Brain microvascular endothelial cell (primary cell): ENCODE measurements at regions not wholly inside any gene's neighbourhood (a gene's known extent, or its start where the extent isn't known, plus 50 kb on each side); places are given as distances from the start of the nearest gene placed in this dataset.

Experiments used
- DNase-seq: peaks from one replicate; pipeline ENCODE4 v3.0.0-alpha.2; 2020
- H3K27ac ChIP-seq: fragments of 250-450 bp; sonication (Bioruptor Pico); 2 replicates; pipeline ENCODE4 v1.5.1; 2020; ENCODE audit warnings: mild to moderate bottlenecking, moderate library complexity
- H3K27me3 ChIP-seq: fragments of 250-450 bp; sonication (Bioruptor Pico); replicated peaks from 2 replicates; pipeline ENCODE4 v1.5.1; 2020; ENCODE audit warnings: mild to moderate bottlenecking
- H3K36me3 ChIP-seq: fragments of 250-450 bp; sonication (Bioruptor Pico); replicated peaks from 2 replicates; pipeline ENCODE4 v1.5.1; 2020; ENCODE audit warnings: mild to moderate bottlenecking
- H3K4me3 ChIP-seq: 2 replicates; pipeline ENCODE4 v1.5.1; 2011; ENCODE audit warnings: low read depth, mild to moderate bottlenecking, control low read depth, low read length, moderate library complexity
- in situ Hi-C: cut with HindIII; loops from 2 replicates; pipeline ENCODE4 v1.10.0; 2017; ENCODE audit warnings: low sequenced_read_pairs, low pct_ligation_motif_present
- TF ChIP-seq, protein P1 (sequence below): IDR thresholded peaks from 2 replicates; pipeline ENCODE4 v1.5.1; 2011; ENCODE audit warnings: low read depth, mild to moderate bottlenecking, moderate library complexity, low read length, control low read depth, inconsistent platforms; ENCODE audit errors: missing control alignments

DNA sequence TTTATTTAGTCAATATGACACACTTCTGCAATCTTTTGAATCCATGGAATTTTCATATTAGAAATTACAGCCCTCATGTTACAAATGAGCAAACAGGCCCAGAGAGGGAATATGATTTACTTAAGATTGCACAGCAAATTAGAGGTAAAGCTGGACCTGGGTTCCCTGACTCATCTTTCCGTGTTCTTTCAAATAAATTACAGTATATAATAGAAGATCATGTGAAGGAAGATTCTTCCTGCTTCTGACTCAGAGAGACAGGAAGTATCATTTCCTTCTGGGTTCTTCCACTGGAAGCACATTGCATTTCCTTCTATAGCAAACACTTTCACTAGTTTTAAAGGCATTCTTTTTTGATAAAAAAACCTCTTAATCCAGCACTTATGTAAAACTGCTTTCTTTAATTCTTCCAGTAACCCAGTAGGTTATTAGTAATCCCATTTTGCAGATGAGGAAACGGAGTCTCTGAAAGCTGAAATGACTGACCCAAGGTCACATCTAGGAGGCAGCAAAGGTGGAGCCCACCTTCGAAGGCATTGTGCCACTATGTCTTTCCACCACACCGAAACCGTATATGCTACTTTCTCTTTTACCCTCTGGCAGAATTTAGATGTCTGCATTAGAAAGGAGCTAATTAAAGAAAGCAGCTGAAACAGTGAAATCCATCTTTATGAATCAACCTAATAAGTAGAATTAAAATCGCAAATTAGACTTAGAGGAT lies 566.7 kb upstream of the KLF4 start:
- in situ Hi-C loops: no loop called here
- Histone ChIP-seq H3K27ac (peak overlapping the region; percentile 67), H3K4me3 (peak overlapping the region; percentile 18), H3K27me3 (no peaks in the 10 kb centered on the region), H3K36me3 (no peaks in the 10 kb centered on the region)
- TF ChIP-seq, protein P1, sequence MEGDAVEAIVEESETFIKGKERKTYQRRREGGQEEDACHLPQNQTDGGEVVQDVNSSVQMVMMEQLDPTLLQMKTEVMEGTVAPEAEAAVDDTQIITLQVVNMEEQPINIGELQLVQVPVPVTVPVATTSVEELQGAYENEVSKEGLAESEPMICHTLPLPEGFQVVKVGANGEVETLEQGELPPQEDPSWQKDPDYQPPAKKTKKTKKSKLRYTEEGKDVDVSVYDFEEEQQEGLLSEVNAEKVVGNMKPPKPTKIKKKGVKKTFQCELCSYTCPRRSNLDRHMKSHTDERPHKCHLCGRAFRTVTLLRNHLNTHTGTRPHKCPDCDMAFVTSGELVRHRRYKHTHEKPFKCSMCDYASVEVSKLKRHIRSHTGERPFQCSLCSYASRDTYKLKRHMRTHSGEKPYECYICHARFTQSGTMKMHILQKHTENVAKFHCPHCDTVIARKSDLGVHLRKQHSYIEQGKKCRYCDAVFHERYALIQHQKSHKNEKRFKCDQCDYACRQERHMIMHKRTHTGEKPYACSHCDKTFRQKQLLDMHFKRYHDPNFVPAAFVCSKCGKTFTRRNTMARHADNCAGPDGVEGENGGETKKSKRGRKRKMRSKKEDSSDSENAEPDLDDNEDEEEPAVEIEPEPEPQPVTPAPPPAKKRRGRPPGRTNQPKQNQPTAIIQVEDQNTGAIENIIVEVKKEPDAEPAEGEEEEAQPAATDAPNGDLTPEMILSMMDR: no peak
- no peak for DNase-seq

DNA sequence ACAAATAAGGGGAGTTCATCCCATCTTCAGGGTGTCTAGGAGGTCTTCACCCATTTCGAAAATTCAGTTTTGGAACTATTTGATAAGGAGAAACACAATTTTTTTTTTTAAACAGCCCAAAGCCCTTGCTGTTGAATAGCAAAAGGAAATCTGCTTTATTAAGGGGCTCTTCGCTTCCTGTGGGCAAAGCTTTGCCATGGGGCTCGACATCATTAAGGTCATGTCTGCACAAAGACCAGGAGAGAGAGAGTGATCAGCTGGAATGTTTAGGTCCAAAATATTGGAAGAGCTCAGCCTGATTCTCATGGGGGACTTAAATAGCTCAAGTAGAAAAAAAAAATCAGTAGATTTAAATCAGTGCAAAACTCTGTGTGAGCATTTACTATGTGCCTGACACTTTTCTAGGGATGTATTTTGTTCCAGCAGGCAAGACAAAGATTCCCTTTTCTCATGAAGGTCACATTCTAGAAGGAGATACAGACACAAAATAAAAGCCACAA lies 564.6 kb upstream of the KLF4 start:
- Histone ChIP-seq H3K27me3 (no peaks in the 10 kb centered on the region), H3K36me3 (no peaks in the 10 kb centered on the region), H3K27ac (no peak overlapping the region), H3K4me3 (no peak overlapping the region)
- no peak for DNase-seq
- TF ChIP-seq, protein P1: no peak
- in situ Hi-C loops: no loop called here

DNA sequence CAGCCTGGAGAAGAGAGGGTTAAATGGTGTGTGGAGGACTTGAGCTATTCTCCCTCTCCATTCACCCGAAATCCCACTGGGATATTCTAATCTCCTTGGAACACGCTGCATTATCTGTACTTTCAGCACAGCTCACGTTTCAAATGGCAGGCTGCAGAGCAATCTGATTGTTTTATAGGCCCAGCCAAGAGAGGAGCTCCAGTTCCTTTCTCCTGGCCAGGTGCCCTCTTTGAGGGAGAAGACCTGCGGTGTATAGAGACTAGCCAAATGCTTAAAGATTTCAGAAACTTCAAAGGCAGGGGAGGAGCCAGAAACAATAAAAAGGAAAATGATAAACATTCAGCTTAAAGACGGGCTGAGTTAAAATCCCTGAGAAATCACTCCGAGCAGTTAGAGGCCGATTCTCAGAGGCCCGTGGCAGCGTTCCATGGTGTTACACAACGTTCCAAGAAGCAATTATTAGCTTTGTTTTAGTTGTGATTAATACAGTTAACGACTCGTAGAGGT lies 564.0 kb upstream of the KLF4 start:
- DNase-seq: peak; percentile 56
- Histone ChIP-seq H3K27ac (no peak overlapping the region), H3K27me3 (no peaks in the 10 kb centered on the region), H3K36me3 (no peaks in the 10 kb centered on the region), H3K4me3 (no peak overlapping the region)
- TF ChIP-seq, protein P1: no peak
- in situ Hi-C loops: no loop called here

DNA sequence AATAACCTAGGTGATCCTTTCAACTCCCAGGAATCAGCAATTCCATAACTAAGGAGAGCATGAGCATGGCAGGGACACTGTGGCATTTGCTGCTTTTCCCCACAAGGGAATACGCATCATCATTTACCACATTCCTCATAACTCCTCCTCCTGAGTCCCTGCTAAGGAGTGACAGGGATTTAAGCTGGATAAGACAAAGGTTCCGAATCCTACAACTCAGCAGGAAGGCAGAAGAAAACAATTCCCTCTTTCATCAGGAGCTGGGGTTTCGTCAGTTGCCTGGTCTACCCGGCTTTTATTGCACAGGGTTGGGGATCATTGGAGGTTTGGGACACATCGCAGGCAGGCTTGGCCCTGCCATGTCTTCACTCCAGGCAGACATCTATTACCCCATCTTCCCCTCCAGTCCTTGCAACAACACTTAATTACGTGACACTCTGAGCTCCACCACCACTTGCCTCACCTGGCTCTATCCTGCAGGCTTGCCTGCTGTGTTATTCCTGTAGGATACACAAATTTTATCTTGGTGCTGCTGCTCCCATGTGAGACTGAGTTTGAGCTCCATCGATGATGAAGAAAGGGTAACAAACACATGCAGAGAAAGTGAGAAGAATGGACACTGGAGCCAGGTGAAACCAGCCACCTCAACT lies 563.0 kb upstream of the KLF4 start:
- Histone ChIP-seq H3K27me3 (no peaks in the 10 kb centered on the region), H3K36me3 (no peaks in the 10 kb centered on the region), H3K27ac (no peak overlapping the region), H3K4me3 (no peak overlapping the region)
- TF ChIP-seq, protein P1: no peak
- in situ Hi-C loops: no loop called here
- DNase-seq: no peak

DNA sequence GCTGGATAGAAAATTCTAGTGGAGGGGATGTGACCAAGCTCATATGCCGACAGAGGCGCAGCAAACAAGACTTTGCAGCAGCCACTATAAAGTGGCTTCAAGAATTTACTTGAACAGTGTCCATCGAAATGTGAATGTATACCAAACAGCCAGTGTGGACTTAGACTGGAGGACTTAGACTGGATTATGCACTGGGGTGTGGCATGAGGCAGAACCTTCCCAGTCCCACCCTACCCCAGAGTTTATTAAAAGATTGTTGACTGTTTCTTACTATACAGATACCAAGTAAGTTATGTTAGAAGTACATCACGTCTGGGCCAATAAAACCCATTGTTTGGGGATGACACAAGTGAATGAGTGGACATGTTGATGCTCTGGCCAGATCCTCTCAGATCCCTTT lies 561.3 kb upstream of the KLF4 start:
- in situ Hi-C loops: no loop called here
- DNase-seq: no peak
- TF ChIP-seq, protein P1: no peak

More for the DNA sequence above, 561.3 kb upstream of the KLF4 start:
- Histone ChIP-seq H3K27ac (no peak overlapping the region), H3K27me3 (no peaks in the 10 kb centered on the region), H3K4me3 (no peak overlapping the region), H3K36me3 (no peaks in the 10 kb centered on the region)
